ENCODE measurements at regions not wholly inside any gene's neighbourhood (a gene's known extent, or its start where the extent isn't known, plus 50 kb on each side); places are given as distances from the start of the nearest gene placed in this dataset.

- no peaks in the 10 kb centered on the region for H3K4me1 ChIP-seq
- H3K27ac ChIP-seq = no peak overlapping the region
- H3K4me3 ChIP-seq (replicated peaks in 1 of 3) = no peak overlapping the region
- intact Hi-C loops (cut with DNase I) = no loop called here
- WGBS, 2 donors = 73 to 74% methylated on average over 5 of the region's 5 CpGs
- no peaks in the 10 kb centered on the region for H3K27me3 ChIP-seq
- no peaks in the 10 kb centered on the region for H3K9me3 ChIP-seq
- H3K36me3 ChIP-seq = no peaks in the 10 kb centered on the region
- no peak for DNase-seq
- no peak for TF ChIP-seq POLR2A (IDR thresholded peaks at IDR 0.05)
- no peak for TF ChIP-seq CTCF (IDR thresholded peaks at IDR 0.05)
These were observed 50.9 kb upstream of the ZNF354B start for GRCh38 chr5:178808886-178809285.

DNA sequence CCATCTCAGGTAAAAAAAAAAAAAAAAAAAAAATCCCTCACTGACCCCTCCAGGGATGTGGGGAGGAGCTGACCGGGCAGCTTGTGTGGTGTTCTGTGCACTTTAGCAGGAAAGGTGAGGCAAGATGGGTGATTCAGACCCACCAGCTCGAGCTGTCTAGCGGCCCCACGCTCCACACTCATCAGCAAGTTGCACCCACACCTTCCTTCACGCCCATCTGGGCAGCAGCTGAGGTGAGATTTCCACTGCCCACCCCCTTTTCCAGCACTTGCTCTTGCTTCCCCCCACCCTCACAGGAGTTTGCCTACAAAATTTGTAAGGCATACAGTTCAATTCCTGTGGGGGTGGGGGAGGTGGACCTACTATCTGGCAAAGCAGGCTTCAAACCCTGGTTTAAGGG is 58.7 kb upstream of the ZNF354B start:
- intact Hi-C loops (cut with DNase I) = no loop called here
- Histone ChIP-seq H3K36me3 (no peaks in the 10 kb centered on the region), H3K4me3 (replicated peaks in 1 of 3) (no peak overlapping the region), H3K9me3 (no peaks in the 10 kb centered on the region), H3K27ac (no peak overlapping the region), H3K27me3 (no peaks in the 10 kb centered on the region), H3K4me1 (no peaks in the 10 kb centered on the region)
- no peak for DNase-seq
- TF ChIP-seq CTCF (IDR thresholded peaks at IDR 0.05) (no peak), POLR2A (IDR thresholded peaks at IDR 0.05) (no peak)
- WGBS, 2 donors = 76 to 79% methylated on average over 5 of the region's 5 CpGs

- Histone ChIP-seq H3K4me3 (replicated peaks in 1 of 3) (no peak overlapping the region), H3K27me3 (no peaks in the 10 kb centered on the region), H3K4me1 (no peaks in the 10 kb centered on the region), H3K9me3 (no peaks in the 10 kb centered on the region), H3K36me3 (no peaks in the 10 kb centered on the region), H3K27ac (no peak overlapping the region)
- TF ChIP-seq CTCF (IDR thresholded peaks at IDR 0.05) = no peak
- TF ChIP-seq POLR2A (IDR thresholded peaks at IDR 0.05) = no peak
- WGBS, 2 donors = 64 to 76% methylated on average over 9 to 18 of the region's 19 CpGs
- intact Hi-C loops (cut with DNase I) = no loop called here
- no peak for DNase-seq
These were observed 62.0 kb upstream of the ZNF354B start for GRCh38 chr5:178797546-178798440.

GRCh38 chr5:178797101-178797521 is 62.6 kb upstream of the ZNF354B start:
- Histone ChIP-seq H3K9me3 (no peaks in the 10 kb centered on the region), H3K4me3 (replicated peaks in 1 of 3) (no peak overlapping the region), H3K36me3 (no peaks in the 10 kb centered on the region), H3K4me1 (no peaks in the 10 kb centered on the region), H3K27me3 (no peaks in the 10 kb centered on the region), H3K27ac (no peak overlapping the region)
- DNase-seq = no peak
- TF ChIP-seq CTCF (IDR thresholded peaks at IDR 0.05) (no peak), POLR2A (IDR thresholded peaks at IDR 0.05) (no peak)
- 68 to 93% methylated on average over 5 to 8 of the region's 12 CpGs for WGBS, 2 donors
- intact Hi-C loops (cut with DNase I) = no loop called here

- no peak overlapping the region for H3K27ac ChIP-seq
- H3K4me1 ChIP-seq = no peaks in the 10 kb centered on the region
- H3K36me3 ChIP-seq = no peaks in the 10 kb centered on the region
- no peak for TF ChIP-seq POLR2A (IDR thresholded peaks at IDR 0.05)
- WGBS, 2 donors = 72% methylated on average over 15 to 16 of the region's 17 CpGs
- intact Hi-C loops (cut with DNase I) = no loop called here
- H3K9me3 ChIP-seq = no peaks in the 10 kb centered on the region
- no peak for DNase-seq
- no peaks in the 10 kb centered on the region for H3K27me3 ChIP-seq
- no peak overlapping the region for H3K4me3 ChIP-seq (replicated peaks in 1 of 3)
These were observed 63.4 kb upstream of the ZNF354B start for GRCh38 chr5:178796165-178796945.

Measured in thyroid gland (tissue), 4 donors.